Endothelial cell of umbilical vein (primary cell): ENCODE measurements at regions not wholly inside any gene's neighbourhood (a gene's known extent, or its start where the extent isn't known, plus 50 kb on each side); places are given as distances from the start of the nearest gene placed in this dataset.

Experiments used
- BruUV-seq: library from RNA; stranded (reverse); fragments of 400-500 nt; replicated peaks from 2 replicates; lab custom pipeline; 2021; lab: Mats Ljungman, UMichigan
- CTCF ChIA-PET: fragments of 300-600, 350-600 bp; sonication (Branson Sonifier 250); formaldehyde crosslinking; loops from one replicate; lab custom pipeline; 2021; ENCODE audit warnings: antibody characterized with exemption, inconsistent platforms; lab: Charles Lee
- POLR2A ChIA-PET: fragments of 300-600, 350-600 bp; sonication (Branson Sonifier 250); formaldehyde crosslinking; loops from one replicate; lab custom pipeline; 2021; ENCODE audit warnings: antibody characterized with exemption, inconsistent platforms; lab: Charles Lee
- DNase-seq: peaks from one replicate; pipeline ENCODE4 v3.0.0-alpha.2; 2011; ENCODE audit warnings: low read depth, low spot score
- FAIRE-seq: peaks from 2 replicates; lab custom pipeline; 2011; peaks lifted over from hg19 to GRCh38; lab: Jason Lieb, UNC
- H2AFZ ChIP-seq: 2 replicates; pipeline ENCODE4 v1.6.0; 2012; ENCODE audit warnings: low read depth, low read length, control low read depth, inconsistent platforms
- H3K27ac ChIP-seq: 2 replicates; pipeline ENCODE4 v1.5.1; 2011; ENCODE audit warnings: low read depth, mild to moderate bottlenecking, control low read depth, low read length, moderate library complexity; ENCODE audit not compliant: insufficient read depth
- H3K27me3 ChIP-seq, 2 experiments: 2 replicates each; pipeline versions ENCODE4 v1.6.0 to v1.6.1; 2011; ENCODE audit warnings: low read length in 2 of 2, mixed read lengths in 1 of 2; ENCODE audit not compliant: control insufficient read depth in 2 of 2, insufficient read depth in 2 of 2
- H3K36me3 ChIP-seq, 2 experiments: 2 replicates in 1 of 2; 3 replicates in 1 of 2; pipeline ENCODE4 v1.5.1; 2011; ENCODE audit warnings: low read length in 2 of 2, mild to moderate bottlenecking in 1 of 2, moderate library complexity in 1 of 2; ENCODE audit not compliant: control insufficient read depth in 2 of 2, insufficient read depth in 2 of 2; ENCODE audit errors: extremely low read depth in 1 of 2
- H3K4me1 ChIP-seq: 3 replicates; pipeline ENCODE4 v1.5.1; 2011; ENCODE audit warnings: mild to moderate bottlenecking, low read length; ENCODE audit not compliant: control insufficient read depth, insufficient read depth; ENCODE audit errors: extremely low read depth
- H3K4me2 ChIP-seq: 2 replicates; pipeline ENCODE4 v1.6.1; 2011; ENCODE audit warnings: low read length, control low read depth, mixed read lengths; ENCODE audit not compliant: insufficient read depth
- H3K4me3 ChIP-seq, 3 experiments: fragments of 200-600 bp in 1 of 3; sonication (generic), shearing (Covaris generic) in 1 of 3; replicated peaks in 1 of 3; 2 replicates each; pipeline ENCODE4 v1.5.1; 2011 to 2016; ENCODE audit warnings: control low read depth in 3 of 3, low read length in 3 of 3, mild to moderate bottlenecking in 2 of 3, inconsistent platforms in 1 of 3, low read depth in 1 of 3, moderate library complexity in 1 of 3; ENCODE audit not compliant: insufficient read depth in 1 of 3
- H3K79me2 ChIP-seq: 2 replicates; pipeline ENCODE4 v1.6.0; 2012; ENCODE audit warnings: low read length, inconsistent platforms; ENCODE audit not compliant: control insufficient read depth, insufficient read depth
- H3K9ac ChIP-seq: replicated peaks from 2 replicates; pipeline ENCODE3; 2011; ENCODE audit warnings: low read length, control low read depth; ENCODE audit not compliant: insufficient read depth; ENCODE audit errors: extremely low read depth
- H3K9me1 ChIP-seq: replicated peaks from 3 replicates; pipeline ENCODE4 v1.6.0; 2011; ENCODE audit warnings: mild to moderate bottlenecking, low read length; ENCODE audit not compliant: control insufficient read depth, insufficient read depth; ENCODE audit errors: extremely low read depth
- H3K9me3 ChIP-seq: replicated peaks from 2 replicates; pipeline ENCODE4 v1.5.1; 2012; ENCODE audit warnings: low read length, inconsistent platforms; ENCODE audit not compliant: control insufficient read depth, insufficient read depth
- H4K20me1 ChIP-seq: replicated peaks from 2 replicates; pipeline ENCODE3; 2011; ENCODE audit warnings: mild to moderate bottlenecking, low read length; ENCODE audit not compliant: control insufficient read depth, insufficient read depth; ENCODE audit errors: extremely low read depth
- EZH2 ChIP-seq: IDR thresholded peaks from 2 replicates; pipeline ENCODE4 v1.6.1; 2012; ENCODE audit warnings: borderline replicate concordance, low read depth, mild to moderate bottlenecking, moderate library complexity, low read length, inconsistent platforms; ENCODE audit not compliant: severe bottlenecking
- FOS ChIP-seq: IDR thresholded peaks from 2 replicates; pipeline ENCODE4 v1.6.1; 2011; ENCODE audit warnings: mild to moderate bottlenecking, low read length, moderate library complexity, borderline replicate concordance; ENCODE audit not compliant: insufficient read depth
- GATA2 ChIP-seq: IDR thresholded peaks from 2 replicates; pipeline ENCODE4 v1.7.0; 2011; ENCODE audit warnings: low read depth, mild to moderate bottlenecking, moderate library complexity, mixed read lengths, low read length; ENCODE audit not compliant: insufficient read length, insufficient read depth
- JUN ChIP-seq: IDR thresholded peaks from 2 replicates; pipeline ENCODE4 v1.6.1; 2011; ENCODE audit warnings: borderline replicate concordance, low read depth; ENCODE audit not compliant: insufficient read length, insufficient read depth
- MYC ChIP-seq: IDR thresholded peaks from one replicate; pipeline ENCODE4 v1.6.1; 2011; ENCODE audit warnings: mild to moderate bottlenecking, low read depth, low read length
- POLR2A ChIP-seq: IDR thresholded peaks from 2 replicates; pipeline ENCODE4 v1.6.1; 2012; ENCODE audit warnings: low read depth, mild to moderate bottlenecking, control low read depth, low read length
- POLR2AphosphoS5 ChIP-seq: IDR thresholded peaks from 2 replicates; pipeline ENCODE4 v1.6.1; 2012; ENCODE audit warnings: low read depth, mild to moderate bottlenecking, control low read depth, low read length, moderate library complexity; ENCODE audit not compliant: insufficient read depth
- dilution Hi-C: fragments of 300-500 bp; cut with MboI; formaldehyde crosslinking; loops from one replicate; pipeline ENCODE4 v1.15.0; 2019; ENCODE audit warnings: low sequenced_read_pairs; ENCODE audit not compliant: extremely low pct_ligation_motif_present
- intact Hi-C: fragments of 100-400 bp; cut with micrococcal nuclease; formaldehyde crosslinking; loops from one replicate; pipeline ENCODE4 v1.10.0; 2022
- TF ChIP-seq, protein P1 (sequence below): IDR thresholded peaks from 2 replicates; pipeline ENCODE4 v1.6.1; 2011; ENCODE audit not compliant: insufficient read depth, insufficient read length
- TF ChIP-seq, protein P2 (sequence below), 2 donors: IDR thresholded peaks; 1 replicate in 1 of 2; 2 replicates in 1 of 2; pipeline ENCODE4 v1.5.1; 2011; ENCODE audit warnings: low read length in 2 of 2, mild to moderate bottlenecking in 2 of 2, moderate library complexity in 2 of 2, control low read depth in 1 of 2, inconsistent platforms in 1 of 2, low read depth in 1 of 2; ENCODE audit not compliant: insufficient read depth in 1 of 2; ENCODE audit errors: extremely low read depth in 1 of 2

DNA sequence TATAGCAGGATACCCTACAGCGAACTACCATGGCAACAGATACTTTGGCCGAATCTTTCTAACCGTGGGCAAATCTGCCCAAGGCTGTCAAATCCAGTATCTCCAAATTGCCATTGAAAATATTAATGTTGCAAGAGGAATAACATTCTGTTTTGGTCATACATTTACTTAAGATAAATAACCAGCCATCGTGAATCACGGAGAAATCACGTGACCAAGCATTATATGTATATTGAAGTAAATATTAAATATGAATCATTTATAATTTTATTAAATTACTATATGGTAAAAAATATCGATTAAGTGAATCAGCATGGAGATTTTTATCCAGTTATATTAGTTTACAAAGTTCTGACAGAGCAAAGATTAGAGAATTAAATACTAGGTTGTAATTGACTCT is 714.6 kb upstream of the GJE1 start:
- no peak overlapping the region for H3K9ac ChIP-seq
- DNase-seq (no peak), FAIRE-seq (no peak)
- POLR2A ChIA-PET = no interaction called here
- no peaks in the 10 kb centered on the region for H3K79me2 ChIP-seq
- no peak overlapping the region for H3K4me2 ChIP-seq
- H3K4me3 ChIP-seq = no peak overlapping the region
- no peaks in the 10 kb centered on the region for H3K4me1 ChIP-seq
- TF ChIP-seq GATA2 (no peak), POLR2A (no peak), EZH2 (no peak)
- TF ChIP-seq, protein P1, sequence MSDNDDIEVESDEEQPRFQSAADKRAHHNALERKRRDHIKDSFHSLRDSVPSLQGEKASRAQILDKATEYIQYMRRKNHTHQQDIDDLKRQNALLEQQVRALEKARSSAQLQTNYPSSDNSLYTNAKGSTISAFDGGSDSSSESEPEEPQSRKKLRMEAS = no peak
- H2AFZ ChIP-seq = no peak overlapping the region
- no TSS peak for BruUV-seq
- H4K20me1 ChIP-seq = no peaks in the 10 kb centered on the region
- no peaks in the 10 kb centered on the region for H3K36me3 ChIP-seq
- no peak overlapping the region for H3K27ac ChIP-seq
- H3K9me3 ChIP-seq = no peaks in the 10 kb centered on the region
- H3K9me1 ChIP-seq = no peaks in the 10 kb centered on the region
- CTCF ChIA-PET = no interaction called here
- dilution Hi-C loops = no loop called here
- intact Hi-C loops = no loop called here
- no peaks in the 10 kb centered on the region for H3K27me3 ChIP-seq

DNA sequence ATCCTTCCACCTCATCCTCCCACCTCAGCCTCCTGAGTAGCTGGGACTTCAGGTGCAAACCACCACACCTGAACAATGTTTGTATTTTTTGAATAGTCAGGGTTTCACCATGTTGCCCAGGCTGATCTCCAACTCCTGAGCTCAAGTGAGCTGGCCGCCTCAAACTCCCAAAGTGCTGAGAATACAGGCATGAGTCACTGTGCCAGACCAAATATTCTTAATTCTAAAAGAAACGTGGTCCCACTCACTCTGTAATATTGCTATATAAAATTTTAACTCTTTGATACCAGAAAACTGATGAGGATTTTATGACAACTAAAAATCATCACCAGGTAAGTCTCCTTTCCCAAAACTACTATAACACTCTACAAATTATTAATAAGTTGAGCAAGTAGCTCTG is 716.8 kb upstream of the GJE1 start:
- ChIA-PET CTCF (interaction anchor here (1.1 kb wide), 1 partner anchor 14 kb away, joined by 4 read pairs; no protein-coding TSS in a partner anchor), POLR2A (no interaction called here)
- TF ChIP-seq GATA2 (no peak), FOS (no peak), MYC (no peak), POLR2A (no peak), EZH2 (no peak), POLR2AphosphoS5 (no peak), JUN (no peak)
- TF ChIP-seq, protein P1 = no peak
- TF ChIP-seq, protein P2, sequence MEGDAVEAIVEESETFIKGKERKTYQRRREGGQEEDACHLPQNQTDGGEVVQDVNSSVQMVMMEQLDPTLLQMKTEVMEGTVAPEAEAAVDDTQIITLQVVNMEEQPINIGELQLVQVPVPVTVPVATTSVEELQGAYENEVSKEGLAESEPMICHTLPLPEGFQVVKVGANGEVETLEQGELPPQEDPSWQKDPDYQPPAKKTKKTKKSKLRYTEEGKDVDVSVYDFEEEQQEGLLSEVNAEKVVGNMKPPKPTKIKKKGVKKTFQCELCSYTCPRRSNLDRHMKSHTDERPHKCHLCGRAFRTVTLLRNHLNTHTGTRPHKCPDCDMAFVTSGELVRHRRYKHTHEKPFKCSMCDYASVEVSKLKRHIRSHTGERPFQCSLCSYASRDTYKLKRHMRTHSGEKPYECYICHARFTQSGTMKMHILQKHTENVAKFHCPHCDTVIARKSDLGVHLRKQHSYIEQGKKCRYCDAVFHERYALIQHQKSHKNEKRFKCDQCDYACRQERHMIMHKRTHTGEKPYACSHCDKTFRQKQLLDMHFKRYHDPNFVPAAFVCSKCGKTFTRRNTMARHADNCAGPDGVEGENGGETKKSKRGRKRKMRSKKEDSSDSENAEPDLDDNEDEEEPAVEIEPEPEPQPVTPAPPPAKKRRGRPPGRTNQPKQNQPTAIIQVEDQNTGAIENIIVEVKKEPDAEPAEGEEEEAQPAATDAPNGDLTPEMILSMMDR (IDR thresholded peaks at IDR 0.05; ENCODE audit: extremely low read depth in 1 of 2, insufficient read depth in 1 of 2, low read depth in 1 of 2, low read length in 2 of 2) = no peak
- Histone ChIP-seq H3K79me2 (no peaks in the 10 kb centered on the region), H3K9ac (no peak overlapping the region), H3K9me3 (no peaks in the 10 kb centered on the region), H3K4me1 (no peaks in the 10 kb centered on the region), H3K36me3 (no peaks in the 10 kb centered on the region), H3K9me1 (no peaks in the 10 kb centered on the region), H3K4me2 (no peak overlapping the region), H4K20me1 (no peaks in the 10 kb centered on the region), H2AFZ (no peak overlapping the region), H3K27me3 (no peaks in the 10 kb centered on the region), H3K27ac (no peak overlapping the region), H3K4me3 (no peak overlapping the region)
- intact Hi-C loops (no loop called here), dilution Hi-C loops (no loop called here)
- no TSS peak for BruUV-seq
- no peak for FAIRE-seq
- DNase-seq = no peak
